MV-4-11 (cell line): ENCODE measurements at regions not wholly inside any gene's neighbourhood (a gene's known extent, or its start where the extent isn't known, plus 50 kb on each side); places are given as distances from the start of the nearest gene placed in this dataset.
"Not testable (repeated sequence)": the region's sequence is repeated elsewhere in the genome, so short reads cannot be mapped to it uniquely, and the experiment has no call there.

Source experiments
- DNase-seq: peaks from one replicate; lab custom pipeline; 2025; lab: John Stamatoyannopoulos, UW

- DNase-seq, result no peak
Observed at GRCh38 chr2:40953341-40953740, 501.5 kb upstream of the SLC8A1 start.

DNA sequence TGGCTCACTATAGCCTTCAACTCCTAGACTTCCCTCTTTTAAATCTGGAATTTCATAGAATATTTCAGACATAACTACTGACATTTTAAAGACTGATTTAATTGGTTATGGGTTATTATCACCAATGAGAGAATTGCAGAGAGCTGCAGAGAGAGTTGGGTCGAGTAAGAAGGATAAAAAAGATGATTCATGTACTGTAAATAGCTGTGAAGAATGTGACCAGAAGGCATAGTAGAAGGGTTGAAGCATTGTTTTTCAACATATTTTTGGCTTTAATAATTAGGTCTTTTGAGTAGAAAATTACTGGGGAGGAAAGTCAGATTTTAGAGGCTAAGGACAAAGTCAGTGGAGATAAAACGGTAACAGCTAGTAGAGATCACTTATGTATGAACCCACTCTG, 503.2 kb upstream of the SLC8A1 start:
- DNase-seq, result no peak

DNA sequence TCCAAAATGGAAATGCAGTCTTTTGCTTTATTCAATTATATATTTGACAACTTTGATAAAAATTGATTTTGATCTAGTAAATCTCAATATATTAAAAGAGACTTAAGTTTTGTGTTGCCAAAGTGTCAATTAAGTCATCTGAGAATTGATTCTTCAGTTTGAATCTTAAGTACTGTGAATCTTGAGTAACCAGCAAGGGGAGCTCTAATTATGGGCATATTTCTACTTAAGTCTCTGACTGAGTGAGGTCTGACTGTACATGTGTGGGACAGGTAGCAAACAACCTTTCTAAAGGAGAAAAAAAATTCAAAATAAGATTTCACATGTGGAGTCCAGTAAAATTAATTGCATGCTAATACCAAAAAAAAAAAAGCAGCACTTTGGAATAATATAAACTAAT, 503.7 kb upstream of the SLC8A1 start:
- DNase-seq, result no peak

DNA sequence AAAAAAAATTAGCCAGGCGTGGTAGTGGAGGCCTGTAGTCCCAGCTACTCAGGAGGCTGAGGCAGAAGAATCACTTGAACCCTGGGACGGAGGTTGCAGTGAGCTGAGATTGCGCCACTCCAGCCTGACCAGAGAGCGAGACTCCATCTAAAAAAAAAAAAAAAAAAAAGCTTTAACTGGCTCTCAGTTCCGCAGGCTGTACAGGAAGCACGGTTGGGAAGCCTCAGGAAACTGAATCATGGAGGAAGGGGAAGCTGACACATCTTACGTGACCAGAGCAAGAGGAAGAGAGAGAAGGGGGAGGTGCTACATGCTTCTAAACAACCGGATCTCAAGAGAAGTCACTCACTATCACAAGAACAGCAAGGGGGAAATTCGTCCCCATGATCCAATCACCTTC, 505.6 kb upstream of the SLC8A1 start:
- DNase-seq, result peak; percentile 99

GRCh38 chr2:40962026-40962425, 510.1 kb upstream of the SLC8A1 start:
- DNase-seq, result no peak

GRCh38 chr2:40964509-40965250, 512.8 kb upstream of the SLC8A1 start:
- no peak for DNase-seq

DNA sequence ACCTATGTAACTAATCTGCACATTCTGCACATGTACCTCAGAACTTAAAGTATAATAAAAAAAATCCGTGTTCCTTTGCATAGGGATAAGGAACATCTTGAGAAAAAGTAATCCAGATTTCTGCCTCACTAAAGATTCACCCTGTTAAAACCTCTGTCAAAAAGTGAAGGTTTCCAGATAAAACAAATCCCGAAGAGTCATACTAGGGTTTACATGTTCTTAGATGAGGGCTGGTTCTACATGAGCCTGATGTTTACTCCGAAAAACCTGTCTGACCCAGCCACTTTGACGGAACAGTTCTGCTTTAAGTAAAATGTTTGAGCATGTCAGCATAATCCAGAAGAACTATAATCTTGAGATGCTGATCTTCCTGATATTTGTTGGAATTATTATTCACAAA, 515.6 kb upstream of the SLC8A1 start:
- no peak for DNase-seq

DNA sequence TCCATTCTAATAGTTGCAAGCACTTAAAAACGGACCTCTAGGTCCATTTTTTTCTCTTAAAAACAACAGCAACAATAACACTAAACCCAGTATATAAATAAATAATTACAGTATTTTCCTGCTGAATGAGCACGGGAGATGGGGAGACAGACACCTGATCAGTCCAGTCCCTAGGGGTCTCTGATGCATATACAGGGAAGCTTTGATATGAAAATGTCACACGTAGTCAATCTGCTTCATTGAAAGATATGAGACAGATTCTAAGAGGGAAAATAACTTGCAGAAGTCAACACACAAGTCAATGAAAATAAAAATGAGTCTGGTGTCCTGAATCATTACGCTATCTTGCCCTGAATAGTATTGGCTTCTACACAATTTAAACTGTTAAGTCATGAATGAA, 523.3 kb upstream of the SLC8A1 start:
- no peak for DNase-seq

DNA sequence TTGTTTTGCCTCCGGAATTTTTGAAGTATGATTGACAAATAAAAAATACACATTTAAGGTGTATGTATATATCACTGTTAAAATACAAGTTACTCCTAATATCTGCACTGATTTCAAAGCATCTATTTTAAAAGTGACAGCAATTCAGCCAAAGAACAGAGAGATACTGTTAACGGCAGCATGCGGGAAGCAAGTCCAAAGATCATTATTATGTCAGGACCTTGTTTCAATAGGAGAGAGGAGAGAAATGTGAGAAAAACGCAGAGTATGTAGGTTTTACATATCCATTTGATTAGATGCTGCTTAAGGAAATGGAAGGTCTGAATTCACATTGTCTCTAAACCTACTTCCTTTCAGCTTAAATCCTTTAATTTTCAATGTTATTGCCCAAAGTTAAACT, 545.5 kb upstream of the SLC8A1 start:
- no peak for DNase-seq

- no peak for DNase-seq
Observed at GRCh38 chr2:41000374-41000773, 548.5 kb upstream of the SLC8A1 start.

DNA sequence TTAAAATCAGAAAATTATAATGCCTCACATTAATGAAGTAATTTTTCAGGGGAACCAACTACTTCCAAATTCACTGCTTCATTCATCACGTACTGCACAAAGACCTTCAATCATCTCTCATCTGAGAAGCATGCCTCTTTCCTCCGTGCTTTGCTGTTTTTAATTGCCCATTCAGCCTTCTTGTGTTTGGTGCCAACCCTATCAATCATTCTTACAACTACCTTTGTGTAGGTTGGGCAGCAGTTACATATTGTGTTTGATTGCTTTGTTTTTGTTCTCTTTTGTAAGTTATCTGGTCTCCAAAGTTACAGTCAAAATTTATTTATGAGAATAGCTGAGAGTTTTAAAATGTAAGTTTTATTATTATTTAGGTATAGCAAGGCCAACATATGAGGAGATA, 549.0 kb upstream of the SLC8A1 start:
- DNase-seq, result no peak

DNA sequence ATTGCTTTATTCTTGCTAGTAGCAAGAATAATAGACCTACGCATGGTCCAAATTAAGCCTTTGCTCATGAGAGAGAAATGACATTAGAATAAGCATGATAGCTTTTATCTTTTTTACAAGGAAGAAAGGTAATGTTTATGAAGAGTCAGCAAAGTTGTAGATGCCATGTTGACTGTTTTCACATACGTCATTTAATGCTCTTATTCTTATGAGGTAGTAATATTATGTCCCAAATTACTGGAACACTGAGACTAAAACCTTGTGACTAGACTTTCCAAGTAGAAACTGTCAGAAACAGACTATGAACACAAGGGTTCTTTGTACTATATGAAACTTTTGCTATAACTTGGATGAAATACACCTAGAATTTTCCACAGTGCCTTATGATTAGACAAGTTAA, 552.8 kb upstream of the SLC8A1 start:
- DNase-seq, result no peak

DNA sequence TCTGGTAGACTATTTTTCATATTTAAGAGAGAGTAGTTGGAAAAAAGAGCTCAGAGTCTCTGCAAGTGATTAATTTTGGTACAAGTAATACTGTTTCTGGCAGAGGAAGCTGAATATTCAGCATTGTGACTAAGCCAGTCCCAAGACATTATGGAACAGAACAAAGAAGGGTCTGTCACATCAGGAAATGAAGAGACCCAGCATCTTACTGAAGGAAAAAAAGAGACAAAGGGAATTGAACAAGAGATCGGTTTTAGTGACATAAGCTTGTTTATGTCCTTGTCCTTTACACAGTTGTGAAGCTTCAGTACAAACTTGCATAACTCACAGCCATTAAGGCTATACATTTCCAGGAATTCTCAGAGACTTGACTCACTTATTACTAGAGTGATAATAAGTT, 568.5 kb upstream of the SLC8A1 start:
- no peak for DNase-seq

DNA sequence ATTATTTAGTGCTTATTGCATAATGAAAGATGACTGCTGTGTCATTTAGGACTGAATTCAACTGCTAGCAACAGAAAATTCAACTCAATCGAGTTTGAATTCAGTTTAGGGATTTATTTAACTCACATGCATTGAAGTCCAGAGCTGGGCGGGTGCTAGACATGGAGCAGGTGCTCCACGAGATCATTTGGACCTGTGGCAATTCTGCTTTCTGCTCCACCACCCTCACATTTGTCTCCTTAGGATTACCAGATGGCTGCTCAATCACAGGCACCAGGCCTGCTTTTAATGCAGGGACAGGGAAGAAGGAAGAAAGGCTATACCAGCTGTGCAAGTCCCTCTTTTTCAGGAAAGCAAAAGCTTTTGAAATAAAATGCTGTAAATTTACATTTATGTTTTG, 572.9 kb upstream of the SLC8A1 start:
- DNase-seq, result no peak

DNA sequence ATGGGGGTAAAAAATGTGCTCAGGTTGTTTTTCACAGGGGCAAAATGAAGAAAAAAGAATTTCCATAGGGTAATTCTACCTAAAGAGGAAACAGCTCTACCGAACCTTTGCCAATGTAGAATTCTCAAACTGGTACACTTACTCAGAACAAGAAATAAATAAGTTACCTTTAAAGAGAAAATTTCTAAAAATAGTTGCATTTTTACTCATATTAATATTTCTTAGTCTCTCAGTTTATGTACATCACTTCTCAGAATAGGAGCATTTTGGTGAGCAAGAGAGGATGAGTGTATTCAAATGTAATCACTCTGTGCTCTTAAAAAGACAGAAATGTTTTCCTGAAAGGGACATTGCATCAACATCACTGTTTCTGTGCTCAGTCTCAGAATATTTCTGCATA, 574.7 kb upstream of the SLC8A1 start:
- no peak for DNase-seq

- no peak for DNase-seq
Observed at GRCh38 chr2:41027095-41027494, 575.2 kb upstream of the SLC8A1 start.

GRCh38 chr2:41031282-41031681, 579.4 kb upstream of the SLC8A1 start:
- DNase-seq, result no peak

GRCh38 chr2:41032715-41033114, 580.8 kb upstream of the SLC8A1 start:
- DNase-seq, result no peak

DNA sequence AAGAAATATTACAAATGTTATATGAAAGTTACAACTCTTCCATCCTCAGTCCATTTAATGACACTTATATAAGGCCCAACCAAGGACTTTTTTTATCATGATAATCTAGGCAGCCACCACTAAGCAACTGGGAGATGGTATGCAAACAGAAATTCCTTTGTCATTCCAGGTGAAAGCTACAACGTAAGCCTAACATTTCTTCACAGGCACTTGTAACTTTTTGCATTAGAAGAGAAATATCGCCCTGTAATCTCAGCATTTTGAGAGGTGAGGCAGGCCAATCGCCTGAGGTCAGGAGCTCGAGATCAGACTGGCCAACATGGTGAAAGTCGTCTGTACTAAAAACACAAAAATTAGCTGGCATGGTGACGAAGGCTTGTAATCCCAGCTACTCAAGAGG, 581.2 kb upstream of the SLC8A1 start:
- DNase-seq, result no peak

DNA sequence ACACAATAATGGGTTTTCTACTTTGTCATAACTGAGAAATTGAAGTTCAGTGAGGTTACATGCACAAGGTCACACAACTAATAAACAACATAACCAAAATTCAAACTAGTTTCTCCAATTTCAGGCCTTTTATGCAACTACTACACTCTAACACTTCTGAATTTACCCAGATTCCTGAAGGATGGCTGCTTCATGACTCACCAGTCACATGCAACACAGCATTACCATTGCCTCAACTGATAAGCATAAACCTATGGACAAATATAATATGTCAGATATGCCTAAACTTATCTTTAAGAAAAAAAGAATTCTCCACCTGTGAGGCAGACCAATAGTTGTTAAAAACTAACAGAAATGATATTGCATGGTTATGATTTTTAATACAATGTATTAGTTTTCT, 586.5 kb upstream of the SLC8A1 start:
- DNase-seq, result no peak

DNA sequence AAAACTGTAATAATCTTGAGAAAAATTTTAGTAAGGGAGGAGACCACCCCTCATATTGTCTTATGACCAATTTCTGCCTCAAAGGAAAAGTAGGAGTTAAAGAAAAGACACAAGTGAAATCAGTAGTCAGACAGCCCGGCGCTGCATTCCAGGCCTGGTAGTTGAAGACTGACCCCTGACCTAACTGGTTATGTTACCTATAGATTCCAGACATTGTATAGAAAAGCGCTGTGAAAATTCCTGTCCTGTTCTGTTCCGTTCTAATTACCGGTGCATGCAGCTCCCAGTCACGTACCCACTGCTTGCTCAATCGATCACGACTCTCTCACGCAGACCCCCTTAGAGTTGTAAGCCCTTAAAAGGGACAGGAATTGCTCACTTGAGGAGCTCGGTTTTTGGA, 587.9 kb upstream of the SLC8A1 start:
- not testable (repeated sequence) for DNase-seq

- no peak for DNase-seq
Observed at GRCh38 chr2:41040782-41041520, 589.1 kb upstream of the SLC8A1 start.

DNA sequence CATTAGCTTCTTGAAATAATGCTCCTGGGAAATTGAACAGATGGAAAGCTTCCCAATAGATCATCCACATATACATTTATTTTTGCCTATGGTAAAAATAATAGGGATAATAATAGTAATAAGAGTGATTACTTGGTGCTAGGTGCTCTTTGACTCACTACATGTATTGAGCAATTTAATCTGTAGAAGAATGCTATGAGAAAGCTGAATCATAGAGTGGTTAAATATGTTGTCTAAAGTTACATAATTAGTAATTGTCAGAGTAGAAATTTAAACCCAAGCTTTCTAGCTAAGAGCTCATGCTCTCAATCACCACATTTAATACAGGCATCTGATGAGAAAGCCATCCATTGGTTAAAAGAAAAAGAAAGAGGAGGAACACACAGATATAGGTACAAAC, 590.5 kb upstream of the SLC8A1 start:
- DNase-seq, result no peak

DNA sequence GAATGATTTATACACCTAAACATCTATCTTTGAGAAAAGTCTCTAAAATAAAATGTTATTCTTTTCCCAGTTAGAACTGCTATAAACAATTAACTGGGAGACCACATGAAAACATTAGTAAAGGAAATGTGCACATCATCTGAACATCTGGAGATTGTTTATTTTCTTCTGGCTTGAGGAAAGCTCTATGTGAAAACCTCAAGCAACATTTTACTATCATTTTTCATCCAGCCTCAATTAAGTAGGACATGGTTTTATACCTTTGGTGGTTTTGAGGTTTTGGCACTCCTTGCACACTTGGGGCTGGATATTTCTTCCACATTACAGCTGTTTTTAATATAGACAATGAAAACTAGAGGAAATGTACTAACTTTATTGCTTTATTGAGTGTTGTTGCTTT, 609.5 kb upstream of the SLC8A1 start:
- no peak for DNase-seq
